ENCODE measurements at regions not wholly inside any gene's neighbourhood (a gene's known extent, or its start where the extent isn't known, plus 50 kb on each side); places are given as distances from the start of the nearest gene placed in this dataset.

DNA sequence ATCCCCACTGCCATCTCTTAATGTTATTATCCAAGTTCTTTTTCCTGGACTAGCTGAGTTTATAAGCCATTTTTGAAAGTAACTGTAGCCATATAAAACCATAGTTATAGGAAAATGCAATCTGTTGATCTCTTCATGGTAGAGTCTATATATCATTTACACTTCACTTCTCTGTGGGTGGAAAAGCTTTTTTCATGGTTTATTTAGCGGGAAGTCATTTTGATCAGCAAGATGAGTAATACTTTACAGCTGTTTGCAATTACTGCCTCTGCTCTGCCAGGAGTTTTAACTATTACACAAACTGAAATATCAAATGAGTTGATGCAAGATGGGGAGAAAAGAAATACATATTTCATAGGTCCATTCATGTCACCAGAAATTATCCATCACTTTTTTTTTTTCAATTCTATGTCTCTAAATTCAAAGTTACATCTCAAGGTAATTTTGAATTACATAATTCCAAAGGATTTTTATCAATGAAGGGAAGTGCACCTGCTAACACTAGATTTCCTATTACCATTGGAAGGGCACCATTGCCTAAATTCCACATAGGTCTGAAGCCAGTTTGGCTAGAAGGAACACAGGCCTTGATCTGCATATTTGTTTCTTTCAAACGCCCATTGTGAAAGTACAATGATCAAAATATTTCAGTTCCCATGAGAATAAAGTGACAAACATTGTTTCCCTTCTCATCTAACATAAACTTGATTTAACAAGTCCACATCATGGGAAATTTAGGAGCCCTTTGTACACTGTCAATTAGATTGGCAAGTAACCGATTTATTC is 296.7 kb downstream of the ZNF326 start:
- TF ChIP-seq, protein P1, sequence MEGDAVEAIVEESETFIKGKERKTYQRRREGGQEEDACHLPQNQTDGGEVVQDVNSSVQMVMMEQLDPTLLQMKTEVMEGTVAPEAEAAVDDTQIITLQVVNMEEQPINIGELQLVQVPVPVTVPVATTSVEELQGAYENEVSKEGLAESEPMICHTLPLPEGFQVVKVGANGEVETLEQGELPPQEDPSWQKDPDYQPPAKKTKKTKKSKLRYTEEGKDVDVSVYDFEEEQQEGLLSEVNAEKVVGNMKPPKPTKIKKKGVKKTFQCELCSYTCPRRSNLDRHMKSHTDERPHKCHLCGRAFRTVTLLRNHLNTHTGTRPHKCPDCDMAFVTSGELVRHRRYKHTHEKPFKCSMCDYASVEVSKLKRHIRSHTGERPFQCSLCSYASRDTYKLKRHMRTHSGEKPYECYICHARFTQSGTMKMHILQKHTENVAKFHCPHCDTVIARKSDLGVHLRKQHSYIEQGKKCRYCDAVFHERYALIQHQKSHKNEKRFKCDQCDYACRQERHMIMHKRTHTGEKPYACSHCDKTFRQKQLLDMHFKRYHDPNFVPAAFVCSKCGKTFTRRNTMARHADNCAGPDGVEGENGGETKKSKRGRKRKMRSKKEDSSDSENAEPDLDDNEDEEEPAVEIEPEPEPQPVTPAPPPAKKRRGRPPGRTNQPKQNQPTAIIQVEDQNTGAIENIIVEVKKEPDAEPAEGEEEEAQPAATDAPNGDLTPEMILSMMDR (IDR thresholded peaks at IDR 0.05; ENCODE audit: low read depth, low read length) = no peak
- TF ChIP-seq POLR2A (IDR thresholded peaks at IDR 0.05; ENCODE audit: extremely low read depth, insufficient read length) = no peak
- TF ChIP-seq, protein P2, sequence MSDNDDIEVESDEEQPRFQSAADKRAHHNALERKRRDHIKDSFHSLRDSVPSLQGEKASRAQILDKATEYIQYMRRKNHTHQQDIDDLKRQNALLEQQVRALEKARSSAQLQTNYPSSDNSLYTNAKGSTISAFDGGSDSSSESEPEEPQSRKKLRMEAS (IDR thresholded peaks at IDR 0.05; ENCODE audit: low read depth, low read length) = no peak
- no peak for TF ChIP-seq MYC (IDR thresholded peaks at IDR 0.05; ENCODE audit: low read depth, low read length)
